Nephron progenitor cell (in vitro differentiated cells): ENCODE measurements at regions not wholly inside any gene's neighbourhood (a gene's known extent, or its start where the extent isn't known, plus 50 kb on each side); places are given as distances from the start of the nearest gene placed in this dataset.

Source experiments
- DNase-seq: peaks from one replicate; pipeline ENCODE4 v3.0.0; 2021
- H3K27ac Mint-ChIP-seq: 2 replicates; pipeline ENCODE4 v1.8.0; 2021; ENCODE audit warnings: mild to moderate bottlenecking, moderate library complexity, mixed read lengths
- H3K27me3 Mint-ChIP-seq: 2 replicates; pipeline ENCODE4 v1.8.0; 2021; ENCODE audit warnings: mild to moderate bottlenecking, low read depth, mixed read lengths; ENCODE audit not compliant: poor library complexity
- H3K36me3 Mint-ChIP-seq: 2 replicates; pipeline ENCODE4 v1.8.0; 2021; ENCODE audit warnings: low read depth, mixed read lengths
- H3K4me1 Mint-ChIP-seq: 2 replicates; pipeline ENCODE4 v1.8.0; 2021; ENCODE audit warnings: mixed read lengths
- H3K4me3 Mint-ChIP-seq: 2 replicates; pipeline ENCODE4 v1.8.0; 2021; ENCODE audit warnings: mild to moderate bottlenecking, moderate library complexity, mixed read lengths
- H3K9me3 Mint-ChIP-seq: 2 replicates; pipeline ENCODE4 v1.8.0; 2021; ENCODE audit warnings: mild to moderate bottlenecking, moderate library complexity, mixed read lengths
- CTCF ChIP-seq: fragments of 200-600 bp; sonication (generic); IDR thresholded peaks from 2 replicates; pipeline ENCODE4 v1.5.0; 2021; ENCODE audit warnings: antibody characterized with exemption

GRCh38 chrX:115898382-115899001 lies 272.1 kb upstream of the AGTR2 start:
- H3K27ac Mint-ChIP-seq = no peak overlapping the region
- H3K36me3 Mint-ChIP-seq = peaks cover 97% of the 10 kb centered on the region
- no peak overlapping the region for H3K4me3 Mint-ChIP-seq
- no peaks in the 10 kb centered on the region for H3K4me1 Mint-ChIP-seq
- peaks cover 2% of the 10 kb centered on the region for H3K27me3 Mint-ChIP-seq
- no peak for TF ChIP-seq CTCF
- H3K9me3 Mint-ChIP-seq = peaks cover 80% of the 10 kb centered on the region
- DNase-seq = no peak

- TF ChIP-seq CTCF = no peak
- H3K9me3 Mint-ChIP-seq = peaks cover 79% of the 10 kb centered on the region
- peaks cover 2% of the 10 kb centered on the region for H3K27me3 Mint-ChIP-seq
- no peak overlapping the region for H3K4me3 Mint-ChIP-seq
- H3K36me3 Mint-ChIP-seq = peaks cover 97% of the 10 kb centered on the region
- DNase-seq = no peak
- no peaks in the 10 kb centered on the region for H3K4me1 Mint-ChIP-seq
- no peak overlapping the region for H3K27ac Mint-ChIP-seq
These were observed 270.1 kb upstream of the AGTR2 start for GRCh38 chrX:115900425-115900824.

GRCh38 chrX:115901241-115901640 lies 269.3 kb upstream of the AGTR2 start:
- Mint-ChIP-seq H3K27me3 (peaks cover 2% of the 10 kb centered on the region), H3K36me3 (peaks cover 99% of the 10 kb centered on the region), H3K4me1 (no peaks in the 10 kb centered on the region), H3K4me3 (no peak overlapping the region), H3K9me3 (peaks cover 81% of the 10 kb centered on the region), H3K27ac (no peak overlapping the region)
- DNase-seq = no peak
- no peak for TF ChIP-seq CTCF

- Mint-ChIP-seq H3K27me3 (peaks cover 2% of the 10 kb centered on the region), H3K27ac (no peak overlapping the region), H3K36me3 (peaks cover 99% of the 10 kb centered on the region), H3K9me3 (peaks cover 85% of the 10 kb centered on the region), H3K4me3 (no peak overlapping the region), H3K4me1 (peaks cover 6% of the 10 kb centered on the region)
- no peak for DNase-seq
- TF ChIP-seq CTCF = no peak
These were observed 267.5 kb upstream of the AGTR2 start for GRCh38 chrX:115902995-115903394.

GRCh38 chrX:115906276-115906675 lies 264.3 kb upstream of the AGTR2 start:
- no peak overlapping the region for H3K27ac Mint-ChIP-seq
- no peak overlapping the region for H3K4me3 Mint-ChIP-seq
- DNase-seq = no peak
- peaks cover 99% of the 10 kb centered on the region for H3K36me3 Mint-ChIP-seq
- TF ChIP-seq CTCF = no peak
- H3K9me3 Mint-ChIP-seq = peaks cover 90% of the 10 kb centered on the region
- no peaks in the 10 kb centered on the region for H3K27me3 Mint-ChIP-seq
- H3K4me1 Mint-ChIP-seq = peaks cover 6% of the 10 kb centered on the region

GRCh38 chrX:115906881-115907280 lies 263.7 kb upstream of the AGTR2 start:
- no peak for TF ChIP-seq CTCF
- no peak for DNase-seq
- Mint-ChIP-seq H3K9me3 (peaks cover 91% of the 10 kb centered on the region), H3K27me3 (no peaks in the 10 kb centered on the region), H3K4me1 (peaks cover 6% of the 10 kb centered on the region), H3K36me3 (peaks cover 99% of the 10 kb centered on the region), H3K27ac (no peak overlapping the region), H3K4me3 (no peak overlapping the region)
